Kasumi-1 (cell line): ENCODE measurements at regions not wholly inside any gene's neighbourhood (a gene's known extent, or its start where the extent isn't known, plus 50 kb on each side); places are given as distances from the start of the nearest gene placed in this dataset.

Source experiments
- DNase-seq, 2 experiments: peaks; one replicate each; lab custom pipeline; 2025; lab: John Stamatoyannopoulos, UW

GRCh38 chr12:19867970-19868369 is 428.7 kb downstream of the AEBP2 start:
- DNase-seq, result no peak

- no peak for DNase-seq
Observed at GRCh38 chr12:19869413-19869812, 430.1 kb downstream of the AEBP2 start.

- DNase-seq, result no peak
Observed at GRCh38 chr12:19872621-19873540, 433.6 kb downstream of the AEBP2 start.

DNA sequence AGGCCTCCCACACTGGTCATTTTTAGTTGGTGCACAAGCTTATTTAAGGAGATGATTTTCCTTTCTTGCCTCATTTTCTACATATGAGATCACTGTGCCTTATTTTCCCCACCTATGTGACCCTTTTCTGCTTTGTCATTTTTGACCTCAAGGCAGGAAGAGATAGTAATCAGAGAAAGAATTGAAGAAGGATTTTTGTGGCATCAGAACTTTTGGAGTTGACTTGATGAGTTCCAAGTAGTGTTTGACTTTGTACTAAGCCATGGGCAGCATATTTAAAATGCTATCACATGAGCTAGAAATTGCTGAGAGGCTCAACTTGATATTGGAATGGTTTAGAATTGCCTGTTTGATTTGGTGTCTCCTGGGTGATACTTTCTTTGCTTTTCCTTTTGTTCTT is 440.8 kb downstream of the AEBP2 start:
- no peak for DNase-seq

- no peak for DNase-seq
Observed at GRCh38 chr12:19880721-19881120, 441.4 kb downstream of the AEBP2 start.

DNA sequence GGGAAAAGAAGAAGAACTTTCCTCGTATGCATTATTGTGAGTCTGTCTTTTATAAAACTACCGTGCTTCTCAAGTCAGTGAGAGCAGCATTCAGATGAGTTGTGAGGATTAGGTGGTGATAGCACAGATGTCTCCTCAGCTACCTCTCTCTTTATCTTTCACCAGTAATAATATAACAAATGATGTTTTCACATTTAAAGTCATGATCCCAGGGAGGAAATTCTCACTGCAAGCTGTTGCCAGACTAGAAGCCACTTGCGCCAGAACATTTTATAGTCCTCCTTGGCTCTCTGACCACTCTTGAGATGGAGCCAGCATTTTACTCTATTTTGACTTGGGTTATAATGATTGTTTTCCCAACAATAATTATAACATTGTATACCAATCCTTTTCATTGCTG is 443.1 kb downstream of the AEBP2 start:
- DNase-seq, result no peak

DNA sequence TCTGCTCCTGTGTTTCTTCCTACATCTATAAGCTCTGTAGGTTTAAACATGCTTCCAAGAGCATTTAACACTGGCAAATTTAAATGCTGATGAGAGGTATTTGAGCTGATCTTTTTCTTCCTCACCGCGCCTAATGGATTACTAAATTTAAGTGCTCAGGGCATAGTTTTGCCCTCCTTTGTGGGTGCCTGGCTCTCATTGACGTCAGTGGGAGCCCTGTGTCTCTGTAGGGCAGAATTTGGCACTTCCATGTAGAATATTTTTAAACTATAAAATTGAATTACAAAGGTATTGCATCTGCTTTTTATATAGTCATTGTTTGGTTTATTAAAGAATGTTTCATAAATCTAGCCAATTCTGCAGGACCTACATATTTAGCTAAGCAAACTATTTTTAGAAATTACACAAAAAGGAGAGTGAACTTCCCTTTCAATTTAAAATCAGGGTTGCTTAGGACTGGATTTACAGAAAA is 444.8 kb downstream of the AEBP2 start:
- no peak for DNase-seq

GRCh38 chr12:19885093-19885812 is 446.0 kb downstream of the AEBP2 start:
- no peak for DNase-seq

- DNase-seq, result no peak
Observed at GRCh38 chr12:19886065-19886464, 446.8 kb downstream of the AEBP2 start.

DNA sequence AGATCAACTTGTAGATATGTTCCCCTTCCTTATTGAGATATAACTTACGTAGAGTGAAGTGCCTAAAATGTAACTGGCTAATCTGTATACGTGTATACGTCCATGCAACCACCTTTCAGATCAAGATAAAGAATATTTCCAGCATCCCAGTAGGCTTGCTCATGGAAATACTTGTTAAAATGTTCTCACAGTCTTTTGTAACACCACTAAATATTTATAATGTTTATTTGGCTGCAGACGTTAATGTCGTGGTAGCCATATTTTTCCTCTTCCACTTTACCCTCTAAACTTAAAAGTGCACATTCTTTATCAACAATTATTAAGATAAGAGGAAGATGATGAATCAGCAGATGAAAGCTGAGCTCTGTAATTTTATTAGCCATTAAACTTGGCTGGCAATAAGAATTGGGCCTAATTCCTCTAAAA is 447.4 kb downstream of the AEBP2 start:
- no peak for DNase-seq

GRCh38 chr12:19890024-19890423 is 450.7 kb downstream of the AEBP2 start:
- no peak for DNase-seq

GRCh38 chr12:19891936-19892591 is 452.8 kb downstream of the AEBP2 start:
- DNase-seq, result no peak

GRCh38 chr12:19893514-19893913 is 454.2 kb downstream of the AEBP2 start:
- DNase-seq, result peak in 1 of 2 experiments; percentile 4

GRCh38 chr12:19894050-19894449 is 454.8 kb downstream of the AEBP2 start:
- DNase-seq, result no peak

GRCh38 chr12:19894803-19895202 is 455.5 kb downstream of the AEBP2 start:
- DNase-seq, result no peak

GRCh38 chr12:19895246-19896020 is 456.1 kb downstream of the AEBP2 start:
- no peak for DNase-seq

- no peak for DNase-seq
Observed at GRCh38 chr12:19896041-19896440, 456.7 kb downstream of the AEBP2 start.

- no peak for DNase-seq
Observed at GRCh38 chr12:19896534-19896933, 457.2 kb downstream of the AEBP2 start.

DNA sequence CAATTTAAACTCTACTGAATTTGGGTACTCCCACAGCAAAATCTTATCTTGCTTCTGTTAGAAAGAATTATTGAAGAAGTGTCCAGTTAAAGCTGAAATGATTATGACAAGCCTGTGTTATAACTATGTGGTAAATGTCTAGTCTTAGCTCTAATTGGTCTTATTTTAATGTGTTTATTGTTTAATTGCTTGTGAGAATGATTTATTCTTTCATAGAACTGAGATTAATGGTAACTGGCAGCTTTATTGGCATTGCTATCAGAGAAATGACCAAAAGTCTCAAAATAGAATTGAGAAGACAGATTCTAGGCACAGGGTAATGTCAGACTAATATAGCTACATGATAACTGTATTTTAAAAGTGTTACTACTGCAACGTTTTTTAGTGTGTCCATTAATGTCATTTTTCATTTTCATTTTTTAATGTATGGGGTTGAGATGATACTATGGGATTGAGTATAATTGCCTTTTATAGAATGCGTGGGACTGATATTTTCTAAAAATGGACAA is 458.7 kb downstream of the AEBP2 start:
- no peak for DNase-seq

DNA sequence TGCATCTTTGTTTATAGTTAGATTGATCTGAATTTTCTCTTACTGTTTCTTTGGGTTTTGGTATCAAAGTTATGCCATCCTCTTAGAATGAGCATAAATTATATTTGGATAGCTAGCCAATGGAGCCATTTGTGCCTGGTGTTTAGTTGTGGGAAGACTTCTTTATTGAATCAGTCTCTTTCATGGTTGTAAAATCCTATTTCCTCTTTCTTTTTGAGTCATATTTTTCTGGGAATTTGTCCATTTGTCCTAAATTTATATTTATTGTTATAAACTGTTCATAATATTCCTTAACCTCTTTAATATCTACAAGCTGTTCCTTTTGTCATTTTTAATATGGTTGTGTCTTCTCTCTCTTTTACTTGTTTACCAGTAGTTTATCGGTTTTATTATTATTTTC is 462.5 kb downstream of the AEBP2 start:
- no peak for DNase-seq

GRCh38 chr12:19904819-19905218 is 463.5 kb upstream of the PDE3A start:
- DNase-seq, result no peak

DNA sequence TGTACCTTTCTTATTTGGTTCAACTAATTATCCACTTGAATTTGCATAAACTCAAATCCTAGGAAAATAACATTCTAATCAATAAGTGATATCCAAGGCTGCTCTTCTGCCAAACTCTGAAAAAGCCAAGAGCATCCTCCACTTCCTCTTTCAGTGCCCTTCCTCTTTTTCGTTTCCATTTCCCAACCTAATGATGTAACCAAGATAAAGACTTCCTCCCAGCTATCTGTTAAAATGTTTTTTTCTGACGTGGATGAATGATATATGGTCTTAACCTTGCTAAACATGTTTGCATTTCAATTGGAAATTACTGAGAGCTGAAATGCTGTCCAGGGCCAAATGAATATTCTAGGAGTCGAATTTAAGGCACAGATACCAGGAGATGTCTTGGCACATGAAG is 459.5 kb upstream of the PDE3A start:
- peak; percentile 88 to 97 for DNase-seq
